AG09309 (cell line): ENCODE measurements at regions not wholly inside any gene's neighbourhood (a gene's known extent, or its start where the extent isn't known, plus 50 kb on each side); places are given as distances from the start of the nearest gene placed in this dataset.

Experiments used
- DNase-seq: peaks from one replicate; pipeline ENCODE4 v3.0.0-alpha.2; 2010; ENCODE audit warnings: low read depth
- H3K4me3 ChIP-seq: 2 replicates; pipeline ENCODE4 v1.5.1; 2011; ENCODE audit warnings: mild to moderate bottlenecking, low read depth, low read length, moderate library complexity; ENCODE audit not compliant: control insufficient read depth
- TF ChIP-seq, protein P1 (sequence below): IDR thresholded peaks from 2 replicates; pipeline ENCODE4 v1.5.1; 2011; ENCODE audit warnings: mild to moderate bottlenecking, low read depth, low read length, inconsistent platforms; ENCODE audit not compliant: insufficient read depth, control insufficient read depth; ENCODE audit errors: missing control alignments

DNA sequence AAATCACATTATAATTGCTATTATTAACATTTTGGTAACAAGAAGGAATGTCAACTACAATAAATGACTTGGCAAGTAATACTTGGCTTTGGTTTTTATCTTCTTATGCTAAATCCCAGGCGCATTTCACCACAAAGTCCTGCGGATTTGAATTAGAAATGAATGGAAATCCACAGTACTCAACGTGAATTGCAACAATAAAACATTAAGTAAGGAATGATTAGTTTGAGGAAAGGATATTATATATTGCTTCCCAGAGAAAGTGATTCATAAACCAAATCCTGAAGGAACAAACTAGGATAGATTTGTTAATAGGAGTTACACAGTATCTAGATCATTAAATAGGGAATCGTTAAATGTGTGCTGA, 1089.7 kb downstream of the TRHDE start:
- TF ChIP-seq, protein P1, sequence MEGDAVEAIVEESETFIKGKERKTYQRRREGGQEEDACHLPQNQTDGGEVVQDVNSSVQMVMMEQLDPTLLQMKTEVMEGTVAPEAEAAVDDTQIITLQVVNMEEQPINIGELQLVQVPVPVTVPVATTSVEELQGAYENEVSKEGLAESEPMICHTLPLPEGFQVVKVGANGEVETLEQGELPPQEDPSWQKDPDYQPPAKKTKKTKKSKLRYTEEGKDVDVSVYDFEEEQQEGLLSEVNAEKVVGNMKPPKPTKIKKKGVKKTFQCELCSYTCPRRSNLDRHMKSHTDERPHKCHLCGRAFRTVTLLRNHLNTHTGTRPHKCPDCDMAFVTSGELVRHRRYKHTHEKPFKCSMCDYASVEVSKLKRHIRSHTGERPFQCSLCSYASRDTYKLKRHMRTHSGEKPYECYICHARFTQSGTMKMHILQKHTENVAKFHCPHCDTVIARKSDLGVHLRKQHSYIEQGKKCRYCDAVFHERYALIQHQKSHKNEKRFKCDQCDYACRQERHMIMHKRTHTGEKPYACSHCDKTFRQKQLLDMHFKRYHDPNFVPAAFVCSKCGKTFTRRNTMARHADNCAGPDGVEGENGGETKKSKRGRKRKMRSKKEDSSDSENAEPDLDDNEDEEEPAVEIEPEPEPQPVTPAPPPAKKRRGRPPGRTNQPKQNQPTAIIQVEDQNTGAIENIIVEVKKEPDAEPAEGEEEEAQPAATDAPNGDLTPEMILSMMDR: no peak
- no peak for DNase-seq
- no peak overlapping the region for H3K4me3 ChIP-seq

DNA sequence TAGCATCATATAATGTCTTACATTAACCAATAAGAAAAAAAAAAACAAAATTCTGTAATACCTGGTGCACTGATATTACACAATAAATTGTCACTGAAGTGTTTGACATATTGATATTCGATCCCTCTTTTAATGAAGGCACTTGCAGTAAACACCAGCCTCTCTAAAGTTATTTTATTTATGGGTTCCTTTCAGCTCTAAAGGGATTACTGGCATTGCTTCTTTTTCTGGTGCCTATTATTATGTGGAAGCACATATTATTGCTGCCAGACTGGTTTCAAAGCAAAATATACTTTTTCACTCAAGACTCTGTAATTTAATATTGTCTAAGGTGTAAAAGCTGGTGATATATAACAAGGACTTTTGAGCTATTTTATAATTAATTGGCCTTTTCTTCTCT, 1090.5 kb downstream of the TRHDE start:
- no peak for DNase-seq
- TF ChIP-seq, protein P1: no peak
- no peak overlapping the region for H3K4me3 ChIP-seq

DNA sequence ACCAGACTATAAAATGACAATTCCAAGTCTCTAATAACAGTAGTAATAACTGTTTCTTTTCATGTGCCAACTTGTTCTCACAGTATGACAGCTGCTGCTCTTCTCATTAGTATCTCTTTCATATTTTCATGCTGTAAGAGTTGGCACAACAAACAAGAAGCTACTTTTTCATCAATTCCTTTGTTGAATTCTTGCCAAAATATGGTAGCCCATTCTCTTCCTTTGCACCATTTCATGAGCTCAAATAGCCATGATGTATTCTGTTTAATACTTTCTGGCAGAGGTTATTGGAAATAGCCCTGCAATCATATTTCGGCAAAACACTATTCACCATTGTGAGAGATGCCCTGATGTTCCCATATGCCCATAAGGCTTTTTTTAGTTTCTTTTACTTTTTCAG, 1100.7 kb downstream of the TRHDE start:
- no peak for DNase-seq
- TF ChIP-seq, protein P1: no peak
- no peak overlapping the region for H3K4me3 ChIP-seq

GRCh38 chr12:73374360-73374759, 1102.2 kb downstream of the TRHDE start:
- H3K4me3 ChIP-seq: no peak overlapping the region
- no peak for DNase-seq
- TF ChIP-seq, protein P1: no peak

DNA sequence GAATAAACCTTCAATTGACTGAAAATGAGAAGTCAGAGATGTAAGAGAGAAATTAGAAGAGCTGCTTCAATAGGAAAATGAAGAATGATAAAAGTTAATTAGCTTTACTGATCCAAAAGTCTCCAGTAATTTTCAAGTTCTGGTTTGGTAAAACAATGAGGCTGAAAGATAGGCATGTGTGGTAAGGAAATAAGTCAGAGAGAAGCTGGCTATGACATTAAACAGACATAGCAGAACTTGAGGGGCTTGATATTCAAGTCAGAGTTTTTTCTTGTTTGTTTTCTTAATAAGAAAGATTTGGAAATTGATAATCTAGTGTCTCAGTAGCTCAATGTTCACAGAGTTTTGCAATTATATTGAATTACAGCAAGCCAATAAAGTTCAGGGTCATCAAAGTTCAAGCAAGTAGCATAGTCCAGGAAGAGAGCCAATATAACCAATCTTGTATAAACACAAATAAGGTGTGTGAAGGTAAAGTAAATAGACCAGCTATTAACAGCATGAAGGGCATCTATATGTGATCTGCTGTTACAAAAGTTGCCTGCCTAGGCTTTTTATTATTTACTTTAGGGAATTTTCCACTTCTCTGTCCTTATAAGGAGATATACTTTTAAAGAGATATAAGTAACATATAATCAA, 1111.5 kb downstream of the TRHDE start:
- no peak for DNase-seq
- no peak overlapping the region for H3K4me3 ChIP-seq
- TF ChIP-seq, protein P1: no peak

DNA sequence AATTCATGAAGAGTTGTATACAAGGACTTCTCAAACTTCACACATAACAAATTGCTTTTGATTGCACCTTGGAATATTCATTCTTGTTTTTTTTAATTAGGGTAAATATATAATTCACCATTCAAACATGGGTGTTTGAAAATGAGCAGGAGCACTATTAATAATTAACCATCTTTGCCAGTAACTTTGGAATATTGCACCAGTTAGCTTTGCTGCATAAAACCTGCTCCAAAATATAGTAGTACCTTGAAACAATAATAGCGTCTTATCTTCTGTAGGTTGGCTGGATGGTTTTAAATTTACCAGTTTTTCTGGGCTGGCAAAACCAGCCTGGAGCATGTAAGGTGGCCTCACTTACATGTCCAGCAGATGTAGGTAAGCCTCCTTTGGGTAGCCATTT, 1112.4 kb downstream of the TRHDE start:
- no peak for DNase-seq
- TF ChIP-seq, protein P1: no peak
- H3K4me3 ChIP-seq: no peak overlapping the region

- TF ChIP-seq, protein P1: no peak
These were observed 1118.1 kb downstream of the TRHDE start for GRCh38 chr12:73390261-73390660.

More at GRCh38 chr12:73390261-73390660, 1118.1 kb downstream of the TRHDE start:
- no peak overlapping the region for H3K4me3 ChIP-seq
- DNase-seq: no peak
